Vagina (tissue), 2 donors: ENCODE measurements at regions not wholly inside any gene's neighbourhood (a gene's known extent, or its start where the extent isn't known, plus 50 kb on each side); places are given as distances from the start of the nearest gene placed in this dataset.
"Not testable (repeated sequence)": the region's sequence is repeated elsewhere in the genome, so short reads cannot be mapped to it uniquely, and the experiment has no call there.

ENCODE experiments used
- CTCF ChIP-seq, 3 experiments: fragments of 450-650 bp in 2 of 3; fragments of 200-600 bp in 1 of 3; sonication (generic) in 1 of 3; IDR thresholded peaks; one replicate each; pipeline ENCODE4 v1.5.1; 2017 to 2019; ENCODE audit warnings: antibody characterized with exemption in 3 of 3, mild to moderate bottlenecking in 2 of 3, moderate library complexity in 2 of 3
- POLR2A ChIP-seq, 2 donors: fragments of 450-650 bp; IDR thresholded peaks; one replicate each; pipeline ENCODE4 v1.6.1; 2017; ENCODE audit warnings: antibody characterized with exemption in 2 of 2, mild to moderate bottlenecking in 2 of 2, moderate library complexity in 2 of 2
- POLR2AphosphoS5 ChIP-seq, 2 donors: sonication (generic); formaldehyde crosslinking; IDR thresholded peaks; one replicate each; pipeline ENCODE4 v1.9.0; 2017; ENCODE audit warnings: antibody characterized with exemption in 2 of 2, mild to moderate bottlenecking in 2 of 2, low read depth in 1 of 2; ENCODE audit not compliant: insufficient read depth in 1 of 2

GRCh38 chr9:1903080-1903704, 112.0 kb upstream of the SMARCA2 start:
- TF ChIP-seq CTCF (IDR thresholded peaks at IDR 0.05); POLR2AphosphoS5 (IDR thresholded peaks at IDR 0.05; ENCODE audit: insufficient read depth in 1 of 2, low read depth in 1 of 2); POLR2A (IDR thresholded peaks at IDR 0.05): not testable (repeated sequence)
